ENCODE measurements at regions not wholly inside any gene's neighbourhood (a gene's known extent, or its start where the extent isn't known, plus 50 kb on each side); places are given as distances from the start of the nearest gene placed in this dataset.

- no peak for TF ChIP-seq CTCF (IDR thresholded peaks at IDR 0.05)
- no peak for TF ChIP-seq POLR2AphosphoS5 (IDR thresholded peaks at IDR 0.05; ENCODE audit: low read depth, low read length)
- TF ChIP-seq REST (IDR thresholded peaks at IDR 0.05; ENCODE audit: low read depth, low read length) = no peak
- TF ChIP-seq CHD2 (IDR thresholded peaks at IDR 0.05; ENCODE audit: low read length, partially characterized antibody) = no peak
- TF ChIP-seq EZH2phosphoT487 (IDR thresholded peaks at IDR 0.05; ENCODE audit: borderline replicate concordance, low read depth) = no peak
- TF ChIP-seq TEAD4 (IDR thresholded peaks at IDR 0.05; ENCODE audit: borderline replicate concordance, insufficient read depth) = no peak
- no peak for TF ChIP-seq SMC3 (IDR thresholded peaks at IDR 0.05; ENCODE audit: low read depth, low read length)
- no peak for TF ChIP-seq NRF1 (IDR thresholded peaks at IDR 0.05; ENCODE audit: low read depth, low read length)
- no peak for TF ChIP-seq RAD21 (IDR thresholded peaks at IDR 0.05; ENCODE audit: low read length)
- TF ChIP-seq JUND (IDR thresholded peaks at IDR 0.05) = no peak
- no peak for TF ChIP-seq SIN3A (IDR thresholded peaks at IDR 0.05; ENCODE audit: borderline replicate concordance, low read depth, low read length)
- TF ChIP-seq MAX (IDR thresholded peaks at IDR 0.05; ENCODE audit: low read depth) = no peak
- TF ChIP-seq RXRA (IDR thresholded peaks at IDR 0.05; ENCODE audit: borderline replicate concordance, low read depth) = no peak
These were observed 232.1 kb upstream of the ADAMTS9 start for GRCh38 chr3:64919934-64920333.
